Tibial nerve (tissue), 4 donors: ENCODE measurements at regions not wholly inside any gene's neighbourhood (a gene's known extent, or its start where the extent isn't known, plus 50 kb on each side); places are given as distances from the start of the nearest gene placed in this dataset.

ENCODE experiments used
- CTCF ChIP-seq, 5 experiments: fragments of 200-600 bp in 3 of 5; fragments of 450-650 bp in 2 of 5; sonication (generic) in 3 of 5; IDR thresholded peaks; one replicate each; pipeline ENCODE4 v1.5.1; 2016 to 2019; ENCODE audit warnings: antibody characterized with exemption in 5 of 5, mild to moderate bottlenecking in 3 of 5, moderate library complexity in 2 of 5
- EP300 ChIP-seq, 2 donors: sonication (generic); formaldehyde crosslinking; IDR thresholded peaks; one replicate each; pipeline ENCODE4 v1.6.1; 2017; ENCODE audit warnings: antibody characterized with exemption in 2 of 2, mild to moderate bottlenecking in 1 of 2
- POLR2A ChIP-seq, 2 donors: fragments of 450-650 bp; IDR thresholded peaks; one replicate each; pipeline ENCODE4 v1.6.1; 2017; ENCODE audit warnings: antibody characterized with exemption in 2 of 2, mild to moderate bottlenecking in 2 of 2, moderate library complexity in 2 of 2

DNA sequence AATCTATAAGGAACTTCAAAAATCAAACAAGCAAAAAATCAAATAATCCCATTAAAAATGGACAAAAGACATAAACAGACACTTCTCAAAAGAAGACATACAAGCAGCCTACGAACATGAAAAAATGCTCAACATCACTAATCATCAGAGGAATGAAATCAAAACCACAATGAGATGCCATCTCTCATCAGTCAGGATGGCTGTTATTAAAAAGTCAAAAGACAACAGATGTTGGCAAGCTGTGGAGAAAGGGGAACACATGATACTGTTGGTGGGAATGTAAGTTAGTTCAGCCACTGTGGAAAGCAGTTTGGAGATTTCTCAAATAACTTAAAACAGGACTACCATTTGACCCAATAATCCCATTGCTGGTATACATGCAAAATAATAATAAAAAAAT, 226.4 kb downstream of the S1PR1 start:
- TF ChIP-seq CTCF (IDR thresholded peaks at IDR 0.05) (no peak), POLR2A (IDR thresholded peaks at IDR 0.05) (no peak), EP300 (IDR thresholded peaks at IDR 0.05) (no peak)
